PC-9 (cell line): ENCODE measurements at regions not wholly inside any gene's neighbourhood (a gene's known extent, or its start where the extent isn't known, plus 50 kb on each side); places are given as distances from the start of the nearest gene placed in this dataset.

Source experiments
- EZH2 ChIP-seq: fragments of 200-600 bp; sonication (generic); IDR thresholded peaks from 2 replicates; pipeline ENCODE4 v1.8.0; 2017; ENCODE audit warnings: antibody characterized with exemption, low read depth
- TF ChIP-seq, protein P1 (sequence below): fragments of 200-600 bp; sonication (generic); conservative IDR thresholded peaks from 2 replicates; pipeline ENCODE4 v1.6.1; 2017; ENCODE audit warnings: mixed run types, antibody characterized with exemption, mild to moderate bottlenecking, moderate library complexity

GRCh38 chr9:134545215-134545542 is 96.4 kb upstream of the COL5A1 start:
- TF ChIP-seq EZH2 = no peak
- TF ChIP-seq, protein P1, sequence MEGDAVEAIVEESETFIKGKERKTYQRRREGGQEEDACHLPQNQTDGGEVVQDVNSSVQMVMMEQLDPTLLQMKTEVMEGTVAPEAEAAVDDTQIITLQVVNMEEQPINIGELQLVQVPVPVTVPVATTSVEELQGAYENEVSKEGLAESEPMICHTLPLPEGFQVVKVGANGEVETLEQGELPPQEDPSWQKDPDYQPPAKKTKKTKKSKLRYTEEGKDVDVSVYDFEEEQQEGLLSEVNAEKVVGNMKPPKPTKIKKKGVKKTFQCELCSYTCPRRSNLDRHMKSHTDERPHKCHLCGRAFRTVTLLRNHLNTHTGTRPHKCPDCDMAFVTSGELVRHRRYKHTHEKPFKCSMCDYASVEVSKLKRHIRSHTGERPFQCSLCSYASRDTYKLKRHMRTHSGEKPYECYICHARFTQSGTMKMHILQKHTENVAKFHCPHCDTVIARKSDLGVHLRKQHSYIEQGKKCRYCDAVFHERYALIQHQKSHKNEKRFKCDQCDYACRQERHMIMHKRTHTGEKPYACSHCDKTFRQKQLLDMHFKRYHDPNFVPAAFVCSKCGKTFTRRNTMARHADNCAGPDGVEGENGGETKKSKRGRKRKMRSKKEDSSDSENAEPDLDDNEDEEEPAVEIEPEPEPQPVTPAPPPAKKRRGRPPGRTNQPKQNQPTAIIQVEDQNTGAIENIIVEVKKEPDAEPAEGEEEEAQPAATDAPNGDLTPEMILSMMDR = no peak
